DOHH2 (cell line): ENCODE measurements at regions not wholly inside any gene's neighbourhood (a gene's known extent, or its start where the extent isn't known, plus 50 kb on each side); places are given as distances from the start of the nearest gene placed in this dataset.

Source experiments
- H3F3A ChIP-seq: fragments of 200-600 bp; sonication (generic), shearing (Covaris generic); 2 replicates; pipeline ENCODE4 v1.6.0; 2016; ENCODE audit warnings: antibody characterized with exemption, mild to moderate bottlenecking; ENCODE audit not compliant: control insufficient read depth, insufficient read depth
- H3K27ac ChIP-seq: fragments of 200-600 bp; sonication (generic); 2 replicates; pipeline ENCODE4 v1.5.1; 2014; ENCODE audit warnings: low read depth, mild to moderate bottlenecking, low read length, moderate library complexity
- H3K27me3 ChIP-seq: fragments of 200-600 bp; sonication (generic); 2 replicates; pipeline ENCODE4 v1.6.1; 2014; ENCODE audit warnings: mild to moderate bottlenecking, low read length, mixed read lengths; ENCODE audit not compliant: control insufficient read depth
- H3K36me3 ChIP-seq: fragments of 200-600 bp; sonication (generic); 2 replicates; pipeline ENCODE4 v1.6.1; 2014; ENCODE audit warnings: mild to moderate bottlenecking, low read length, moderate library complexity, mixed read lengths; ENCODE audit not compliant: control insufficient read depth
- H3K4me1 ChIP-seq: fragments of 200-600 bp; sonication (generic); 2 replicates; pipeline ENCODE4 v1.6.1; 2014; ENCODE audit warnings: mild to moderate bottlenecking, low read length, mixed read lengths; ENCODE audit not compliant: control insufficient read depth
- H3K4me2 ChIP-seq: fragments of 200-600 bp; sonication (generic); 2 replicates; pipeline ENCODE4 v1.6.0; 2014; ENCODE audit warnings: mild to moderate bottlenecking, low read length, moderate library complexity
- H3K4me3 ChIP-seq: fragments of 200-600 bp; sonication (generic); 2 replicates; pipeline ENCODE4 v1.5.1; 2014; ENCODE audit warnings: mild to moderate bottlenecking, low read length, mixed read lengths
- H3K79me2 ChIP-seq: fragments of 200-600 bp; sonication (generic); 2 replicates; pipeline ENCODE4 v1.6.1; 2014; ENCODE audit warnings: mild to moderate bottlenecking, low read length, mixed read lengths; ENCODE audit not compliant: control insufficient read depth
- H3K9me2 ChIP-seq: fragments of 200-600 bp; sonication (generic); replicated peaks from 2 replicates; pipeline ENCODE4 v1.6.1; 2014; ENCODE audit warnings: mild to moderate bottlenecking, low read length, mixed read lengths; ENCODE audit not compliant: control insufficient read depth
- H3K9me3 ChIP-seq: fragments of 200-600 bp; sonication (generic); 2 replicates; pipeline ENCODE4 v1.6.1; 2014; ENCODE audit warnings: antibody characterized with exemption, low read length, mixed read lengths; ENCODE audit not compliant: control insufficient read depth, insufficient read depth
- H4K20me1 ChIP-seq: fragments of 200-600 bp; sonication (generic); 2 replicates; pipeline ENCODE4 v1.6.0; 2014; ENCODE audit warnings: low read depth, mild to moderate bottlenecking, antibody characterized with exemption, low read length, moderate library complexity; ENCODE audit not compliant: control insufficient read depth, insufficient read depth
- EZH2phosphoT487 ChIP-seq: fragments of 200-600 bp; sonication (generic); IDR thresholded peaks from 2 replicates; pipeline ENCODE4 v1.6.1; 2017; ENCODE audit warnings: borderline replicate concordance, mild to moderate bottlenecking, antibody characterized with exemption, low read length, moderate library complexity, mixed read lengths
- TF ChIP-seq, protein P1 (sequence below): fragments of 200-600 bp; sonication (generic); IDR thresholded peaks from one replicate; pipeline ENCODE4 v1.5.1; 2014; ENCODE audit warnings: antibody characterized with exemption, mild to moderate bottlenecking, low read depth, low read length; ENCODE audit not compliant: poor library complexity, severe bottlenecking

DNA sequence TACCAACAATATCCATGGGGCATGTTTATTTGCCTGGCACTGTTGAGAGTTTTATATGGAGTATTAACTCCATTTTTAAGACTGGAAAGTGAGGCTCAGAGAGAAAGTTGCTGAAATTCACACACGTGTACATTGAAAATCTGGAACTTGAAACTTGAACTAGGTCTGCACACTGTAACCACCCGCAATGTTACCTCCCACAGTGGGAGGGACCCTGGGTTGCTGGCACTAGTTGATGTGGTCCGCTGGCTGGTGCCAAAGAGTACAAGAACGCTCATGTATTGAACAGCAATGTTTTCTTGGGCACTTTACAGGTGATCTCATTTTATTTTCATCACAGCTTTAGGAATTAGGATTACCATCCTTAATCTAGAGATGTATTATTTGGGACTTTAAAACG, 253.2 kb downstream of the INHBA start:
- H3K9me3 ChIP-seq = no peaks in the 10 kb centered on the region
- H3F3A ChIP-seq = no peaks in the 10 kb centered on the region
- H3K4me1 ChIP-seq = no peaks in the 10 kb centered on the region
- H3K4me3 ChIP-seq = no peak overlapping the region
- H3K27me3 ChIP-seq = no peaks in the 10 kb centered on the region
- H3K4me2 ChIP-seq = no peak overlapping the region
- H3K27ac ChIP-seq = no peak overlapping the region
- no peaks in the 10 kb centered on the region for H3K9me2 ChIP-seq
- no peaks in the 10 kb centered on the region for H3K79me2 ChIP-seq
- TF ChIP-seq, protein P1, sequence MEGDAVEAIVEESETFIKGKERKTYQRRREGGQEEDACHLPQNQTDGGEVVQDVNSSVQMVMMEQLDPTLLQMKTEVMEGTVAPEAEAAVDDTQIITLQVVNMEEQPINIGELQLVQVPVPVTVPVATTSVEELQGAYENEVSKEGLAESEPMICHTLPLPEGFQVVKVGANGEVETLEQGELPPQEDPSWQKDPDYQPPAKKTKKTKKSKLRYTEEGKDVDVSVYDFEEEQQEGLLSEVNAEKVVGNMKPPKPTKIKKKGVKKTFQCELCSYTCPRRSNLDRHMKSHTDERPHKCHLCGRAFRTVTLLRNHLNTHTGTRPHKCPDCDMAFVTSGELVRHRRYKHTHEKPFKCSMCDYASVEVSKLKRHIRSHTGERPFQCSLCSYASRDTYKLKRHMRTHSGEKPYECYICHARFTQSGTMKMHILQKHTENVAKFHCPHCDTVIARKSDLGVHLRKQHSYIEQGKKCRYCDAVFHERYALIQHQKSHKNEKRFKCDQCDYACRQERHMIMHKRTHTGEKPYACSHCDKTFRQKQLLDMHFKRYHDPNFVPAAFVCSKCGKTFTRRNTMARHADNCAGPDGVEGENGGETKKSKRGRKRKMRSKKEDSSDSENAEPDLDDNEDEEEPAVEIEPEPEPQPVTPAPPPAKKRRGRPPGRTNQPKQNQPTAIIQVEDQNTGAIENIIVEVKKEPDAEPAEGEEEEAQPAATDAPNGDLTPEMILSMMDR = no peak
- no peaks in the 10 kb centered on the region for H3K36me3 ChIP-seq
- H4K20me1 ChIP-seq = no peaks in the 10 kb centered on the region

DNA sequence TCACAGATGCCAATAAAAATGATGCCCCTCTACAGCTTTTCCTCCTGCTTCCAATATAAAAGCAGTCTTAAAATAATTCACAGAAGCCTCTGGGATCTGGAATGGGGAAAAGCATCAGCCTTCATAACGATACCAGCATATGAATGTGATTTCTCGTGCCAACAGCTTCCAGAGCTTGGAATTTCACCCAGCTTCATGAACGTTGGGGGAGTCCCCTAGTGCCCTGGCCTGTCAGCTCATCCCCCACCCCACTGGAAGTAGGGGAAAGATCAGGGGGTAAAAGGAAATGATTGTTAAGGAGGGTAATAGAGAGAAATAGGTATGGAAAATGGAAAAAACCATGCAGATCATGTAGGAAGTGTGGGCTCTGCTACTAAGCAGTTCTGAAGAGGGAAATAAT, 253.6 kb downstream of the INHBA start:
- Histone ChIP-seq H3K4me1 (no peaks in the 10 kb centered on the region), H3K4me2 (no peak overlapping the region), H3F3A (no peaks in the 10 kb centered on the region), H3K9me3 (no peaks in the 10 kb centered on the region), H3K9me2 (no peaks in the 10 kb centered on the region), H3K27ac (no peak overlapping the region), H3K79me2 (no peaks in the 10 kb centered on the region), H3K36me3 (no peaks in the 10 kb centered on the region), H4K20me1 (no peaks in the 10 kb centered on the region), H3K4me3 (no peak overlapping the region), H3K27me3 (no peaks in the 10 kb centered on the region)
- TF ChIP-seq EZH2phosphoT487 = no peak
- TF ChIP-seq, protein P1 = no peak

DNA sequence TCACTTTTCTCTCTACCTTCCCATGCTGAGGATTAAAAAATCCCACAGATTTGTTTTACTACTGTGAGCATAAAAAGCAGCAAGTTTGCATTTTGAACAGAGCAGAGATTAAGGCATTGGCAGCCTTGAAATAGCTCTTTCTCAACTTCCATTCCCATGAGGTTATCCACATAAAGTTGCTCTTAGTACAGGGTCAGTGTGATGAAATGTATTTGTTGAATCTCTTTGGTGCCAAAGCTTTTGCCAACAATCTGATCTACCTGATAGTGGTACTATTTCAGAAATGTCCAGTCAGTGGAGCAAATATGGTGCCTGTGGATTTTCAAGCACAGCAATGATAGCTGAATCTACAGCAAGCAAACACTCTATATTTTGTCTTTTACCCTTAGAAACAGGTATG, 254.8 kb downstream of the INHBA start:
- H3K79me2 ChIP-seq = no peaks in the 10 kb centered on the region
- H3K9me2 ChIP-seq = no peaks in the 10 kb centered on the region
- H3K4me3 ChIP-seq = no peak overlapping the region
- H3F3A ChIP-seq = no peaks in the 10 kb centered on the region
- H3K4me2 ChIP-seq = no peak overlapping the region
- no peaks in the 10 kb centered on the region for H3K4me1 ChIP-seq
- TF ChIP-seq, protein P1 = no peak
- TF ChIP-seq EZH2phosphoT487 = no peak
- H3K9me3 ChIP-seq = no peaks in the 10 kb centered on the region
- H3K36me3 ChIP-seq = no peaks in the 10 kb centered on the region
- H4K20me1 ChIP-seq = no peaks in the 10 kb centered on the region
- no peaks in the 10 kb centered on the region for H3K27me3 ChIP-seq
- no peak overlapping the region for H3K27ac ChIP-seq
